ENCODE measurements at regions not wholly inside any gene's neighbourhood (a gene's known extent, or its start where the extent isn't known, plus 50 kb on each side); places are given as distances from the start of the nearest gene placed in this dataset.

DNA sequence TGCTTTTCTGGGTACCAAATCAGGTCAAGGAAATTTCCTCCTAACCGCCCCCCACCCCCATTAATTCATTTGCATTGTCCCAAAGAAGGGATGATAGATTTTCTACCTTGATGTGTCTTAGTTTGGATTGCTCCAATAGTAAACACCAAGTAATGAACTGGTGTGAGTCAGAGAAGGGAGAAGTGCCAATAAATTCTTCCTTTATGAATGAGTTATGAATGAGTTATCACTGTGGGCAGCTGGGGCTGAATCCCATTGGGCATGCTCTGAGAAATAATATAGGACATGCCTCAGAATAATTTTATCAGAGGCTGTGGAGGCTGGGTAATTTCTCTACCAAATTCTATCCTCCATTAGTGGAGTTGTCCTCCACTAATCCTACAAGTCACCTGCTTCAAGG is 277.9 kb upstream of the FLRT2 start:
- no peaks in the 10 kb centered on the region for H3K36me3 ChIP-seq (ENCODE audit: control insufficient read depth in 2 of 3, insufficient read depth in 3 of 3, low read length in 3 of 3)
- H3K4me3 ChIP-seq (ENCODE audit: low read length in 3 of 3): no peak overlapping the region
- H3K4me1 ChIP-seq (ENCODE audit: control insufficient read depth in 2 of 3, insufficient read depth in 2 of 3, low read depth in 1 of 3, low read length in 3 of 3): no peaks in the 10 kb centered on the region
- DNase-seq: no peak
- no peak for FAIRE-seq
- TF ChIP-seq, protein P1, sequence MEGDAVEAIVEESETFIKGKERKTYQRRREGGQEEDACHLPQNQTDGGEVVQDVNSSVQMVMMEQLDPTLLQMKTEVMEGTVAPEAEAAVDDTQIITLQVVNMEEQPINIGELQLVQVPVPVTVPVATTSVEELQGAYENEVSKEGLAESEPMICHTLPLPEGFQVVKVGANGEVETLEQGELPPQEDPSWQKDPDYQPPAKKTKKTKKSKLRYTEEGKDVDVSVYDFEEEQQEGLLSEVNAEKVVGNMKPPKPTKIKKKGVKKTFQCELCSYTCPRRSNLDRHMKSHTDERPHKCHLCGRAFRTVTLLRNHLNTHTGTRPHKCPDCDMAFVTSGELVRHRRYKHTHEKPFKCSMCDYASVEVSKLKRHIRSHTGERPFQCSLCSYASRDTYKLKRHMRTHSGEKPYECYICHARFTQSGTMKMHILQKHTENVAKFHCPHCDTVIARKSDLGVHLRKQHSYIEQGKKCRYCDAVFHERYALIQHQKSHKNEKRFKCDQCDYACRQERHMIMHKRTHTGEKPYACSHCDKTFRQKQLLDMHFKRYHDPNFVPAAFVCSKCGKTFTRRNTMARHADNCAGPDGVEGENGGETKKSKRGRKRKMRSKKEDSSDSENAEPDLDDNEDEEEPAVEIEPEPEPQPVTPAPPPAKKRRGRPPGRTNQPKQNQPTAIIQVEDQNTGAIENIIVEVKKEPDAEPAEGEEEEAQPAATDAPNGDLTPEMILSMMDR (IDR thresholded peaks at IDR 0.05; ENCODE audit: borderline replicate concordance, extremely low read depth, insufficient read depth): no peak
- no peaks in the 10 kb centered on the region for H3K27me3 ChIP-seq (ENCODE audit: control insufficient read depth, insufficient read depth, low read length)
- H3K27ac ChIP-seq (ENCODE audit: low read depth in 2 of 2, low read length in 2 of 2): no peak overlapping the region
- H3K9me3 ChIP-seq (ENCODE audit: control insufficient read depth in 2 of 3, insufficient read depth in 1 of 3, low read length in 3 of 3): no peaks in the 10 kb centered on the region
- intact Hi-C loops (cut with DNase I): no loop called here
- no peak overlapping the region for H3K9ac ChIP-seq (ENCODE audit: low read length in 3 of 3)

GRCh38 chr14:85254711-85255110 is 275.2 kb upstream of the FLRT2 start:
- H3K9ac ChIP-seq (ENCODE audit: low read length in 3 of 3): no peak overlapping the region
- TF ChIP-seq, protein P1 (IDR thresholded peaks at IDR 0.05; ENCODE audit: borderline replicate concordance, extremely low read depth, insufficient read depth): no peak
- FAIRE-seq: no peak

DNA sequence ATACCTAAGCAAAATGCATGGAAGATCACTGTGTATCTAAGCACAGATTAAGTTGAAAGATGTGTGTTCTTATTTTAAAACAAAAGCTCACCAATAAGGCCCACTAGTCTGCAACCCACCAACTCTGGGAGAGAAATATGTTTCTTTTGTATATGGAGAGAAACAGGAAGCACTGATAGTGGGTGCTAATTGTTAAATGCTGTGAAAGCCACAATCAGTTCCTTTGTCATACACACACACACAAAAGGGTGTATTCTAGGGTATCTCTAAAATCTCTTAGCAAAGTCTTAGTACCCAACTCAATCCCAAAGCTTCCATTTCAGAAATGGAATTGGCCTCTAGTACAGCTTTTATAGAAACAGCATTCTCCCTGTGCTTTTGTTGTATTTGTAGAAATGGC is 272.7 kb upstream of the FLRT2 start:
- TF ChIP-seq, protein P1 (IDR thresholded peaks at IDR 0.05; ENCODE audit: borderline replicate concordance, extremely low read depth, insufficient read depth): no peak

More at GRCh38 chr14:85254711-85255110, 275.2 kb upstream of the FLRT2 start:
- no peaks in the 10 kb centered on the region for H3K36me3 ChIP-seq (ENCODE audit: control insufficient read depth in 2 of 3, insufficient read depth in 3 of 3, low read length in 3 of 3)
- no peak for DNase-seq
- no peaks in the 10 kb centered on the region for H3K4me1 ChIP-seq (ENCODE audit: control insufficient read depth in 2 of 3, insufficient read depth in 2 of 3, low read depth in 1 of 3, low read length in 3 of 3)
- no peaks in the 10 kb centered on the region for H3K9me3 ChIP-seq (ENCODE audit: control insufficient read depth in 2 of 3, insufficient read depth in 1 of 3, low read length in 3 of 3)
- no peak overlapping the region for H3K4me3 ChIP-seq (ENCODE audit: low read length in 3 of 3)
- intact Hi-C loops (cut with DNase I): no loop called here
- H3K27me3 ChIP-seq (ENCODE audit: control insufficient read depth, insufficient read depth, low read length): no peaks in the 10 kb centered on the region
- H3K27ac ChIP-seq (ENCODE audit: low read depth in 2 of 2, low read length in 2 of 2): no peak overlapping the region

More for the DNA sequence above, 272.7 kb upstream of the FLRT2 start:
- no peaks in the 10 kb centered on the region for H3K27me3 ChIP-seq (ENCODE audit: control insufficient read depth, insufficient read depth, low read length)
- no peaks in the 10 kb centered on the region for H3K4me1 ChIP-seq (ENCODE audit: control insufficient read depth in 2 of 3, insufficient read depth in 2 of 3, low read depth in 1 of 3, low read length in 3 of 3)
- DNase-seq (no peak), FAIRE-seq (no peak)
- no peaks in the 10 kb centered on the region for H3K36me3 ChIP-seq (ENCODE audit: control insufficient read depth in 2 of 3, insufficient read depth in 3 of 3, low read length in 3 of 3)
- intact Hi-C loops (cut with DNase I): no loop called here
- no peaks in the 10 kb centered on the region for H3K9me3 ChIP-seq (ENCODE audit: control insufficient read depth in 2 of 3, insufficient read depth in 1 of 3, low read length in 3 of 3)
- H3K9ac ChIP-seq (ENCODE audit: low read length in 3 of 3): no peak overlapping the region
- no peak overlapping the region for H3K4me3 ChIP-seq (ENCODE audit: low read length in 3 of 3)
- no peak overlapping the region for H3K27ac ChIP-seq (ENCODE audit: low read depth in 2 of 2, low read length in 2 of 2)

Data from kidney (tissue), 13 donors.